Activated CD8-positive, alpha-beta memory T cell treated with anti-CD3 and anti-CD28 coated beads, Interleukin-2, amount 10 ng/mL, durations not matched to agents 7 days and 5 days (primary cell): ENCODE measurements at regions not wholly inside any gene's neighbourhood (a gene's known extent, or its start where the extent isn't known, plus 50 kb on each side); places are given as distances from the start of the nearest gene placed in this dataset.

ENCODE experiments used
- ATAC-seq: fragments of 150-1000 bp; cut with Tn5 transposase; one replicate; pipeline ENCODE4 v1.10.0; 2021; ENCODE audit warnings: moderate library complexity
- CTCF ChIA-PET: fragments of 350-600 bp; sonication (Branson Sonifier 250); formaldehyde crosslinking; loops from one replicate; lab custom pipeline; 2021; ENCODE audit warnings: antibody characterized with exemption; lab: Charles Lee
- DNase-seq: peaks from one replicate; pipeline ENCODE4 v3.0.0-alpha.2; 2020
- H3K27ac Mint-ChIP-seq: one replicate; pipeline ENCODE4 v1.8.0; 2021; ENCODE audit warnings: mild to moderate bottlenecking, mixed read lengths
- H3K27me3 Mint-ChIP-seq: one replicate; pipeline ENCODE4 v1.8.0; 2021; ENCODE audit warnings: mixed read lengths
- H3K36me3 Mint-ChIP-seq: one replicate; pipeline ENCODE4 v1.8.0; 2021; ENCODE audit warnings: mild to moderate bottlenecking, mixed read lengths
- H3K4me1 Mint-ChIP-seq: one replicate; pipeline ENCODE4 v1.8.0; 2021; ENCODE audit warnings: mixed read lengths
- H3K4me3 Mint-ChIP-seq: one replicate; pipeline ENCODE4 v1.8.0; 2021; ENCODE audit warnings: mild to moderate bottlenecking, moderate library complexity, mixed read lengths
- H3K9me3 Mint-ChIP-seq: one replicate; pipeline ENCODE4 v1.8.0; 2022; ENCODE audit warnings: low read depth, mixed read lengths

DNA sequence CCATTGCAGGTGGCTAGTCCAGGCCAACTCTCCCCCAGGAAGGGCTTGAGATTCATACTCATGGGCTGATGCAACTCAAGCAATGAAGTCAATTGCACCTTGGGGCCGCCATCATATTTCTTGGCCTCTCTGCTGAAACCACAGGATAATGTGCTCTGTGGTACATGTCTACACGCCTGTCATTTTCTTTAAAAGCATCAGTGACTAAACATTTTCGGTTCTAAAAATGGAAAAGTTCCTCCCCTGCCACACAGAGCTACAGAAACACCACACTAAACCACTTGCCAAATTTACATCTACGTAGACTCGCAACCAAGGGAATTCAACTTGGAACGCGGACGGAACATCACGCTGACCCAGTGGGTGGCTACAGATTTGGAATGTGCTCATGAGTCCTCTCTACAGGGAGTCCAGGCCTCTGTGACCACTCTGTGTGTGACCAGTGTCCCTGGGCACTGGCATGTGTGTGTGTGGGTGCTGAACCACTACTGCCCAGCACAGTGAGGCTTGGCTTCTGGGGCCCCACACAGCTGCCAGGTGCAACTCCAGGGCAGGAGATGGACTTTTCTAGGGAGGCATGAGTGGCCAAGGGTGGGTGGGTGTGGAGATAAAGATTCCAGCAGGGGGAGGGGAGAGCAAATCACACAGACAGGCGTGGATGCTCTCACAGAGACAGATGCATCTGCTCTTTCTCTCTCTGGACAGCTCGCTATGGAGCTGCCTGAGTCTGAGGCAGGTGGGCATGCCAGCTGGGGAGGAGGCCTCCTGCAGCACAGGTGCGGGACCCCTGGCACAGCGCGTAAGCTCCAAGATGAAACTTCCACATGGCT is 261.9 kb downstream of the CTTN start:
- Mint-ChIP-seq H3K27ac (no peak overlapping the region), H3K36me3 (no peaks in the 10 kb centered on the region), H3K4me1 (no peaks in the 10 kb centered on the region), H3K4me3 (no peak overlapping the region), H3K9me3 (no peaks in the 10 kb centered on the region), H3K27me3 (peaks cover 26% of the 10 kb centered on the region)
- DNase-seq (no peak), ATAC-seq (no peak)
- CTCF ChIA-PET: no interaction called here

DNA sequence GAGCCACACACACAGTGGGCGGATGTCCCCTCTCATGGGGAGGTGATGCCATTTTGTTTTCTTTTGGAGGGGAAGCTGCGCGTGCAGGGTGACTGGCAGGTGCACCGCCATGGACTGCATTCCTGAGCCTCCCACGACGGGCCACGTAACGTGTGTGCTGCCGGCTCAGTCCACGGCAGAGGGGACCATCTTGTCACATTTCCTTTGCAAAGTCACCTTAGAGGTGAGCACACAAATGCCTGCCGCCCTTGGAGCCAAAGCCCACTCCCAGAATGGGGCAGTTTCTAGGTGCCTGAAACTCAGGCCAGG is 262.5 kb downstream of the CTTN start:
- no peak overlapping the region for H3K27ac Mint-ChIP-seq
- DNase-seq (no peak), ATAC-seq (no peak)
- no peaks in the 10 kb centered on the region for H3K4me1 Mint-ChIP-seq
- CTCF ChIA-PET: no interaction called here
- H3K4me3 Mint-ChIP-seq: no peak overlapping the region
- H3K9me3 Mint-ChIP-seq: no peaks in the 10 kb centered on the region
- no peaks in the 10 kb centered on the region for H3K36me3 Mint-ChIP-seq
- peaks cover 26% of the 10 kb centered on the region for H3K27me3 Mint-ChIP-seq

DNA sequence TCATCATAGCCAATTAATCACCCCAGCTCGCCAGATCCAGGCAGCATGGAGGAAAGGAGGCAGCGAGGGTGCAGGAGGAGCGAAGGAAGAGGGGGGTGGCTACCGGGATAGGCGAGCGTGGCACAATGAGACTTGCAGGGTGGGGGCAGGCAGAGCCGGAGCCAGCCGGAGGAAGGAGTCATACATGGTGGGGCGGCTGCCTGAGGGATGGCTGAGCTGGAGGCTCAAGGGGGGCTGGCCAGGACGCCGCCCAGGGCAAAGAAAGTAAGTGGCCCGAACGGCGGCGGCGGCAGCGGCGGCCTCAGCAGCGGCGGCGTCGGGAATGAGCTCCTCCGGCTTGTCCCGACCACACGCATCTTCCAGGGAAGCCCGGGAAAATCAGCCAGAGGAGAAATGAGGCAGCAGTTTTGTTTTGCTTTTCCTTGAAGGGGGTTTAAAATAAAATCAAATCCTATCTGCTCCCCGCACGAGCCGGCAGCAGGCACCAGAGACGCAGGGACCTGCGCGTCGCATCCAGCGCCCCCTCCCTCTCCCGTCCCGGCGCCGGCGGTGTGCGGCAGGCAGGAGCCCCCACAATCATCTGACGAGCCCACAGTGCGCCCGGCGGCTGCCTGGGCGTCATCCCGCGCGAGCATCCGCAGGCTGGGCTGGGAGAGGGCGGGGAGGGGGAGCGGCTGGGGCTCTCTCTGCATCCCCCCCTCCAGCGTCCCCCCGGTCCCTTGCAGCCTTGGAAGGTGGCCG is 263.6 kb downstream of the CTTN start:
- no peak for ATAC-seq
- peaks cover 26% of the 10 kb centered on the region for H3K27me3 Mint-ChIP-seq
- no peak overlapping the region for H3K27ac Mint-ChIP-seq
- CTCF ChIA-PET: no interaction called here
- H3K9me3 Mint-ChIP-seq: no peaks in the 10 kb centered on the region
- no peaks in the 10 kb centered on the region for H3K36me3 Mint-ChIP-seq
- no peak for DNase-seq
- H3K4me3 Mint-ChIP-seq: no peak overlapping the region
- no peaks in the 10 kb centered on the region for H3K4me1 Mint-ChIP-seq

DNA sequence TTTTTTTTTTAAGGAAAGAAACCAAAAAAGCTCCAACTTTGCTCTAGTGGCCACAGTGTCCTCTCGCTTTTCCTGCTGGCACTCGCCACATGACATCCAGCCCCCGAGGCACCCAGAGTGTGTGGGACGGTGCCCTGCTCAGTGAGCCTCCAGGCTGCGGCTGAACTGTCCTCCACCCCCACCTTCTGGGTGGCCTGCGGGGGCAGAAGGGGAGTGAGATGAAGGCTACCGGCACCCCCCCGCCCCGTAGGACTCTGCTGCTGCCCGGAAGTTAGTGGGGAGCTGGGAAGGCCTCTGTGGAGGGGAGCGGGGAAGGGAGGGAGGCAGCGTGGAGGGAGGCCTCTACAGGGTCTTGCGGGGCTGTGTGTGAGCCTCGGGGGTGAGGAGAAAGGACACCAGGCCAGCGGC is 264.4 kb downstream of the CTTN start:
- H3K4me3 Mint-ChIP-seq: no peak overlapping the region
- H3K9me3 Mint-ChIP-seq: no peaks in the 10 kb centered on the region
- no peak for DNase-seq
- H3K27me3 Mint-ChIP-seq: peaks cover 26% of the 10 kb centered on the region
- CTCF ChIA-PET: no interaction called here
- H3K27ac Mint-ChIP-seq: no peak overlapping the region
- no peak for ATAC-seq
- no peaks in the 10 kb centered on the region for H3K4me1 Mint-ChIP-seq
- H3K36me3 Mint-ChIP-seq: no peaks in the 10 kb centered on the region

DNA sequence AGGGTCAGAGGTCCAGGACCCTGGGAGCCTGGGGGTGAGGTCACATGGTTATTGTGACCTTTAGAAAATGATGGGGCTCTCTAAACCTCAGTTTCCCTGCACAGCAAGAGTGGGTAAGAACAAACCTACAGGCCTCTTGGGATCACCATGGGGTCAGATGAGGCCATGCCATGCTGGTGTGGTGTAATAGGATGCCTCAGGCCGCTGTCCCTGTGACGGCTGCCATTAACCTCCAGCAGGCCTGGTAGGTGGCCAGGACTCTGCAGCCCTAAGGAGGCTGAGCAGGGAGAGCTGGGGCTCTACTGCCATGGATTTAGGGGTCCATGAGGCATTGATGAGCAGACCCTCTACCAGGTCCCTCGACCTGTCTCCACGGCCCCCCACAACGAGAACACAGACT is 265.5 kb downstream of the CTTN start:
- CTCF ChIA-PET: no interaction called here
- no peak for ATAC-seq
- no peaks in the 10 kb centered on the region for H3K36me3 Mint-ChIP-seq
- DNase-seq: no peak
- no peaks in the 10 kb centered on the region for H3K9me3 Mint-ChIP-seq
- no peak overlapping the region for H3K27ac Mint-ChIP-seq
- no peaks in the 10 kb centered on the region for H3K4me1 Mint-ChIP-seq
- H3K4me3 Mint-ChIP-seq: no peak overlapping the region
- peaks cover 26% of the 10 kb centered on the region for H3K27me3 Mint-ChIP-seq

DNA sequence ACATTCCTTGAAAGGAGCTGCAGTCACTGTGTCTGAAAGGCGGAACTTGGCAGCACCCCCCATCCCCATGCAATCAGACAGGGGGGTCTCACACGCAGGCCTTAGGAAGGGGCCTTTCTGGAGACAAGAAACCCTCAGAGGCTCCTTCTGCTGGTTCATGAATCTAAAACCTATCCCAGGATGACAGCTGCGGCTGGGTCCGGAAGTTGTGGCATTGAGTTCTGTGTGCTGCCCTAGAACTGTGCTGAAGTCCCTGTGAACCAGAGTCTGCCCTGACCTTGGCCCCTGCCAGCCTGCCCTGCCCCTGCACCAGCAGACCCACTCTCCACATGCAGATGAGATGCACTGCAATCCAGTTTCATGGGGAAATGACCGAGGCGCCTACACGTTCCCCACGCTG is 268.0 kb downstream of the CTTN start:
- no peak overlapping the region for H3K27ac Mint-ChIP-seq
- no peak for DNase-seq

DNA sequence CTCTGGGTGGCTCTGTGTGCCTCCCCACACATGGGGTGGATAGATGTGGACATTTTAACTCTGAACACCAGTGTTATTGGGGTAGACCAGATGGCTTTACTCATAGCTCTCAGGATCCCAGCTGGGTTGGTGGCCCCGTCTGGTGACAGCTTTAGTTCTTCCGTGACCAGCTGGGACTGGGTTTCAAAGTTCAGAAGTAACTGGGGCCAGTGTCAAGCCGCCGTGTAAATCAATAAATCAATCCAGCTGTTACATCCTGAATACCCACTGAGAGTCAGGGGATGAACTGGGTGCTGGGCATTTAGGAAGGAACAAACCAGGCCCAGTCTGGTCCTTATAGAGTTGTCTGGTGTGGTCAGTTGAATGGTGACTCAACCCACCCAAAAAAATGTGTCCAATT is 269.4 kb downstream of the CTTN start:
- no peak for DNase-seq
- no peak overlapping the region for H3K27ac Mint-ChIP-seq
- H3K36me3 Mint-ChIP-seq: no peaks in the 10 kb centered on the region
- no peak for ATAC-seq
- CTCF ChIA-PET: no interaction called here
- H3K27me3 Mint-ChIP-seq: peaks cover 6% of the 10 kb centered on the region
- H3K4me3 Mint-ChIP-seq: no peak overlapping the region
- no peaks in the 10 kb centered on the region for H3K4me1 Mint-ChIP-seq
- no peaks in the 10 kb centered on the region for H3K9me3 Mint-ChIP-seq

More for the DNA sequence above, 268.0 kb downstream of the CTTN start:
- Mint-ChIP-seq H3K36me3 (no peaks in the 10 kb centered on the region), H3K27me3 (peaks cover 17% of the 10 kb centered on the region), H3K4me3 (no peak overlapping the region), H3K9me3 (no peaks in the 10 kb centered on the region), H3K4me1 (no peaks in the 10 kb centered on the region)
- no peak for ATAC-seq
- CTCF ChIA-PET: no interaction called here

DNA sequence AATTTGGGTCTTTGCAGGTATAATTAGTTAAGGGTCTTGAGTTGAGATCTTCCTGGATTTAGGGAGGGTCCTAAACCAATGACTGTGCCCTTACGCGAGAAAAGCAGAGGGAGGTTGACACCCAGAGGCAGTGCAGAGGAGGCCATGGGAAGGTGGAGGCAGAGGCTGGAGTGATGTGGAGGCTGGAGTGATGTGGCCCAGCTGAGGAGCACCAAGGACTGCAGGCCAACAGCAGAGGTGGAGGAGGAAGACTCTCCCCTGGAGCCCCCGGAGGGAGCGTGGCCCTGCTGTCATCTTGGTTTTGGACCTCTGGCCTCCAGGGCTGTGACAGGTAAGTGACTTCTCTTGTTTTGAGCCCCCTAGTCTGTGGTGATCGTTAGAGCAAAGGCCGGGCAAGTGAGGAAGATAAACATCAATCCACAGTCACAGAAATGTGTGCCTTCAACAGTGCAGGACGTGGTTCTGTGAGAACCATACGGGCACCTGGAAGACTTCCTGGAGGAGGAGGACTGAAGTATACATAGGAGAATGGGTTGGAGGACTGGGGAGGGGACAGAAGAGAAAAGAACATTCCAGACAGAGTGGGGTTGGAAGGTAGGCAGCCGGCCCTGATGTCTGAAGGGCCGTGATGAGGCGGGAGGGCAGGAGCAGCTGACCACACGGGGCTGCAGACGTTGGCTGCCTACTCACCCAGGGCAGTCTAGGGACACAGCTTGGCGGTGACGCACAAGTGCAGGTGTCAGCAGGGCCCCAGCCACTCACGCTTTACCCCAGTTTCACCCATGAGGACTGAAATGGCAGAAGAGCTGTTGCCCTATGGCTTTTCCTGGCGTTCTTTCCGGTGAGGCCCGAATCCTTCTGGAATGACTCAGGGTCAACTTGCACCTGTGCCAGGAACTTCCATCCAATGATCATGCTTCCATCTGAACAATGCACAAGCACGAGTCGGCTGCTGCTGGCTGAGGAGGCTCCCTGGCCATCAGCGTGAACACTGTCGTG is 270.2 kb downstream of the CTTN start:
- Mint-ChIP-seq H3K4me1 (no peaks in the 10 kb centered on the region), H3K9me3 (no peaks in the 10 kb centered on the region), H3K27me3 (no peaks in the 10 kb centered on the region), H3K4me3 (no peak overlapping the region), H3K36me3 (no peaks in the 10 kb centered on the region), H3K27ac (no peak overlapping the region)
- DNase-seq: no peak
- CTCF ChIA-PET: no interaction called here
- ATAC-seq: no peak

DNA sequence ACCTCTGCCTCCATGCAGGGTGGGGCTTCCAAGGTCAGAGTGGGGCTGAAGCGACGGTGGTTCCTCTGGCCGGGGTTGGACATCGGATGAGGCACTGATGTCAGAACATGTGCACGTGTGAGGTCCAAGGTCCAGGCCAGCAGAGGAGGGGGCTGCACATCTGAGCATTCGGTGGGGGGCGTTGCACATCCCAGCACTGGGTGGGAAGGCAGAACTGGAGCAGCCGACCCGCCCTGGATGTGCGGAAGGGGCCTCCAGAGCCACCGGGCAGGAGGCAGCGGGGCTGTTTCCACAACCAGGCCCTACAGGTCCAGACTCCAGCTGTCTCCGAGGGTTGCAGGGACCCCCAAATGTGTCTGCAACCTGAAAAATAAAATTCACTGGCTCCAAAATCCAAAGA is 271.0 kb downstream of the CTTN start:
- no peaks in the 10 kb centered on the region for H3K36me3 Mint-ChIP-seq
- CTCF ChIA-PET: no interaction called here
- no peaks in the 10 kb centered on the region for H3K9me3 Mint-ChIP-seq
- no peaks in the 10 kb centered on the region for H3K27me3 Mint-ChIP-seq
- H3K4me1 Mint-ChIP-seq: no peaks in the 10 kb centered on the region
- DNase-seq (no peak), ATAC-seq (no peak)
- no peak overlapping the region for H3K27ac Mint-ChIP-seq
- H3K4me3 Mint-ChIP-seq: no peak overlapping the region

DNA sequence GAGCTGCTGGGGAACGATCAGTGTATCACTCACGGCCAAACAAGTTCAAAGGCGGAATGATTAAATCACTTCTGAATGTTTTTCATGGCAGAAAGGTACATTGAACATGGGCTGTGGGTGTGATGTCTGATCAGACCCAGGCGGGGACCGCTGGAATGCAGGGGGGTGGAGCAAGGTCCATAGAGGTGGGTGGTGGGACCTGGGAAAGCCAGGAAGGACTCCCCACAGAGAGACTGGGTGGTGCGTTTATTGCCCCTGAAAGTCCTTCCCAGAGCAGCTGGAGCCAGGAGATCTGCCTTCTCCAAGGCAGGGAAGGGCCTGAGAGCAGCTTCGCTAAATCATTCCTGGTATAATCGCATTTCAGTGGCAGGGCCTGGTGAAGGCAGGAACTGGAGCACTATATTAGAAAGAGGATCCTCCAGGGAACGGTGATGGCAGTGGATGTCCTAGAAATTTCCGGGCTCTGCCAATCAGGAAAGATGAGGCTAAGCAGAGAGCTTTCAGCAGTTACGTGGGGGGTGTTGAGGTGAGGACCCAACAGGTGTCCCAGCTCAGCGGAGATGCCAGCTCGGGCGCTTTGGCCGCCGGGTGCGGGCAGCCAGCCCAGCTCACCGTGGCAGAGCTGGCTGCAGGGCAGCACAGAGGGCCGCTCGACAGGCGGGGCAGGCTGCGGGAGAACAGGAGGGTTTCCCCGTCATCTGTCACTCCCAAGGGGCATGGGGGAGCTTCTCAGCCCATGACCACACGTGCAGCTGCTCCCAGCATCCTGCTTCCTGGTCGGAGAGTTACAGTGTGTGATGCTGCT is 271.7 kb downstream of the CTTN start:
- CTCF ChIA-PET: no interaction called here
- no peak overlapping the region for H3K4me3 Mint-ChIP-seq
- no peak for ATAC-seq
- H3K4me1 Mint-ChIP-seq: no peaks in the 10 kb centered on the region
- H3K27ac Mint-ChIP-seq: no peak overlapping the region
- DNase-seq: no peak
- H3K27me3 Mint-ChIP-seq: no peaks in the 10 kb centered on the region
- no peaks in the 10 kb centered on the region for H3K36me3 Mint-ChIP-seq
- no peaks in the 10 kb centered on the region for H3K9me3 Mint-ChIP-seq

DNA sequence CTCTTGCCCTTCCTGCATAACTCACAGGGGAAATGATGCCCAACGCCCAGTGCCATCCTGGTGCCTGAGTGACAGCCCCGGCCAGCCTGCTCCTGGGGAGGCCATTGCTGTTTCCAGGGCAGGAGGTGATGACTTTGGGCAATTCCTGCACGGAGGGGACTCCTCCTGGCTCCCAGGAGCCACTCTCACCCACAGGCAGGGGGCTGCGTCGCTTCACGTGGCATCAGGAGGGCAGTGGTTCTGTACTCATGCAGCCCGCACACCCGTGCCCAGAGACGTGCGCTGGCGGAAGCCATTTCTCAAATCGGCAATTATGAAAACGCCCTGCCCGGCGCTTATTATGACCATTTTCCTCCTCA is 272.3 kb downstream of the CTTN start:
- DNase-seq (no peak), ATAC-seq (no peak)
- no peak overlapping the region for H3K4me3 Mint-ChIP-seq
- no peaks in the 10 kb centered on the region for H3K36me3 Mint-ChIP-seq
- H3K4me1 Mint-ChIP-seq: no peaks in the 10 kb centered on the region
- CTCF ChIA-PET: no interaction called here
- no peaks in the 10 kb centered on the region for H3K27me3 Mint-ChIP-seq
- H3K9me3 Mint-ChIP-seq: no peaks in the 10 kb centered on the region
- H3K27ac Mint-ChIP-seq: no peak overlapping the region

DNA sequence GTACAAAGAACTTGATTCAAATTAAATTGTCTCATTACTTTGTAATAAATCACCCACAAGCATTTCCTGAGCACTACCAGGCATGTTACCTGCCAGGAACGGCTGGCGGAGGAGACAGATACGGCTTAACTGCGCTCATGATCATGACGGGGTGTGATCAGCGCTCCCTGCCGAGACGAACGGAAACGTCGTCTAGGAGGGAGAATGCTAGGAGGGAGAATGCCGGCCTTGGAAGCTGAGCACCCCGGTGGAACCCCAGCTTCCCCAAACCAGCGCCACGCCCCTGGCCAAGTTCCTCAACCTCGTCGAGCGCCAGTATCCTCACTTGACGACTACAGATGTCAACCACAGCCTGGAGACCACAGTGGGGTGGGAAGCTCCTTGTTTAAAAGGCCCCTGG is 272.8 kb downstream of the CTTN start:
- ATAC-seq: no peak
- Mint-ChIP-seq H3K9me3 (no peaks in the 10 kb centered on the region), H3K27me3 (no peaks in the 10 kb centered on the region), H3K36me3 (no peaks in the 10 kb centered on the region), H3K4me1 (no peaks in the 10 kb centered on the region), H3K27ac (no peak overlapping the region), H3K4me3 (no peak overlapping the region)
- CTCF ChIA-PET: no interaction called here
- no peak for DNase-seq

DNA sequence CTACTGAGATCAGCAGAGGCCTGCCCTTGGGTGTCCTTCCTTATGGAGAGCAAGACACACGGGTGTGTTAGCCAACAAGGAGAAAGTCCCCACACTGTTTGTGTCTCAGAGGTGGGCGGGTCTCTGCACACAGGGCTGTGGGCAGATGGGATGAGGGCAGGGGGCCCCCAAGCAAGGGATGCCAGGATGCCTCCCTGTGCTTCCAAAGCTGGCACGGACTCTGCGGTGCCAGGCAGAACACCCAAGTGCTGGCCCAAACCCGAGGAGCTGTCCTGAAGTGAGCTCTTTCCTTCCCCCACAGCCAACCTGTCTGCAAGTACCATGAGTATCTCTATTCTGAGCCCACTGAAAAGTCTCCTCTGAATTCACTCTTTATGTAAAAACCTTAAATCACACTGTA is 273.3 kb downstream of the CTTN start:
- CTCF ChIA-PET: no interaction called here
- H3K4me3 Mint-ChIP-seq: no peak overlapping the region
- DNase-seq (no peak), ATAC-seq (no peak)
- no peak overlapping the region for H3K27ac Mint-ChIP-seq
- no peaks in the 10 kb centered on the region for H3K9me3 Mint-ChIP-seq
- no peaks in the 10 kb centered on the region for H3K36me3 Mint-ChIP-seq
- no peaks in the 10 kb centered on the region for H3K4me1 Mint-ChIP-seq
- H3K27me3 Mint-ChIP-seq: no peaks in the 10 kb centered on the region
